ENCODE measurements at regions not wholly inside any gene's neighbourhood (a gene's known extent, or its start where the extent isn't known, plus 50 kb on each side); places are given as distances from the start of the nearest gene placed in this dataset.

DNA sequence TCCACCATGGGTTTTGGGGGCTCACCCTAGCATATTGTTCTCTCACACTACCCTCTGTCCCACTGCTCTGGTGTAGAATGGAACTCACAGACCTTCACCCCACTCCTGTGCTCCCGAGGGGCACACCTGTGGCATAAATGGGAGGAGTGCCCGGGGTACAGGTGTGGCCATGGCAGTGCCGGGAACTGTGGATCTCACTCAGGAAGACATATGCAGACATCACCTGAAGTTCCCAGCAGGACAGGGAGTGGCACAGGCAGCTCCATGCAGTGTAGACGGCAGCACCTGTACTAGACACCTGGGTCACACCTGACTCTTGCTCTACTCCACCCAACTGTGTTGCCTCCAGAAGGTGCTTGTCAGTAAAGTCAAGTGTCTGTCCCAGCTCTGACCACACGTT is 57.6 kb upstream of the MRPS22 start:
- TF ChIP-seq, protein P1, sequence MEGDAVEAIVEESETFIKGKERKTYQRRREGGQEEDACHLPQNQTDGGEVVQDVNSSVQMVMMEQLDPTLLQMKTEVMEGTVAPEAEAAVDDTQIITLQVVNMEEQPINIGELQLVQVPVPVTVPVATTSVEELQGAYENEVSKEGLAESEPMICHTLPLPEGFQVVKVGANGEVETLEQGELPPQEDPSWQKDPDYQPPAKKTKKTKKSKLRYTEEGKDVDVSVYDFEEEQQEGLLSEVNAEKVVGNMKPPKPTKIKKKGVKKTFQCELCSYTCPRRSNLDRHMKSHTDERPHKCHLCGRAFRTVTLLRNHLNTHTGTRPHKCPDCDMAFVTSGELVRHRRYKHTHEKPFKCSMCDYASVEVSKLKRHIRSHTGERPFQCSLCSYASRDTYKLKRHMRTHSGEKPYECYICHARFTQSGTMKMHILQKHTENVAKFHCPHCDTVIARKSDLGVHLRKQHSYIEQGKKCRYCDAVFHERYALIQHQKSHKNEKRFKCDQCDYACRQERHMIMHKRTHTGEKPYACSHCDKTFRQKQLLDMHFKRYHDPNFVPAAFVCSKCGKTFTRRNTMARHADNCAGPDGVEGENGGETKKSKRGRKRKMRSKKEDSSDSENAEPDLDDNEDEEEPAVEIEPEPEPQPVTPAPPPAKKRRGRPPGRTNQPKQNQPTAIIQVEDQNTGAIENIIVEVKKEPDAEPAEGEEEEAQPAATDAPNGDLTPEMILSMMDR (IDR thresholded peaks at IDR 0.05): no peak
- TF ChIP-seq POLR2A (IDR thresholded peaks at IDR 0.05): no peak

Measured in lower leg skin (tissue), 3 donors.